ENCODE measurements at regions not wholly inside any gene's neighbourhood (a gene's known extent, or its start where the extent isn't known, plus 50 kb on each side); places are given as distances from the start of the nearest gene placed in this dataset.

- Histone ChIP-seq H3K23ac (ENCODE audit: low read depth, low read length, poor library complexity) (no peak overlapping the region), H3K27ac (replicated peaks; ENCODE audit: low read length) (no peak overlapping the region), H2AFZ (ENCODE audit: low read length) (no peak overlapping the region), H4K8ac (ENCODE audit: low read depth, low read length) (no peak overlapping the region), H2BK120ac (ENCODE audit: low read depth, low read length) (no peak overlapping the region), H3K27me3 (ENCODE audit: control insufficient read depth in 3 of 3, insufficient read depth in 3 of 3, low read depth in 1 of 3, low read length in 3 of 3) (no peaks in the 10 kb centered on the region), H2BK5ac (ENCODE audit: low read length) (no peak overlapping the region), H3K4me1 (ENCODE audit: control insufficient read depth in 2 of 2, insufficient read depth in 1 of 2, low read depth in 1 of 2, low read length in 2 of 2) (peaks cover 0 to 3% of the 10 kb centered on the region in 2 donors), H2AK5ac (ENCODE audit: low read depth, low read length) (no peak overlapping the region), H3K9ac (ENCODE audit: low read depth, low read length, poor library complexity) (no peak overlapping the region), H2BK12ac (ENCODE audit: low read length) (no peak overlapping the region), H4K91ac (ENCODE audit: low read depth, low read length, poor library complexity) (no peak overlapping the region), H3K4ac (ENCODE audit: low read length) (no peak overlapping the region), H3K14ac (ENCODE audit: low read length) (no peak overlapping the region), H3K36me3 (replicated peaks in 1 of 2; ENCODE audit: control insufficient read depth in 2 of 2, insufficient read depth in 2 of 2, low read length in 2 of 2) (no peaks in the 10 kb centered on the region), H2BK15ac (ENCODE audit: low read length) (no peak overlapping the region), H3K9me3 (replicated peaks in 1 of 2; ENCODE audit: control insufficient read depth in 2 of 2, insufficient read depth in 1 of 2, low read depth in 1 of 2, low read length in 2 of 2) (no peaks in the 10 kb centered on the region), H3K18ac (ENCODE audit: low read length) (no peak overlapping the region), H3K4me3 (ENCODE audit: low read length in 2 of 2) (no peak overlapping the region), H3K79me1 (ENCODE audit: low read depth, low read length) (no peaks in the 10 kb centered on the region), H3K4me2 (ENCODE audit: insufficient read depth, low read length, poor library complexity, severe bottlenecking) (no peak overlapping the region)
- DNase-seq (ENCODE audit: low spot score) = no peak
- WGBS, 2 donors (ENCODE audit: extremely low coverage in 2 of 2, insufficient read length in 2 of 2, insufficient replicate concordance in 1 of 2) = no CpG with 5 or more reads among the region's 4 CpGs
These were observed 833.0 kb downstream of the SLC4A3 start for GRCh38 chr2:220460257-220460985.

DNA sequence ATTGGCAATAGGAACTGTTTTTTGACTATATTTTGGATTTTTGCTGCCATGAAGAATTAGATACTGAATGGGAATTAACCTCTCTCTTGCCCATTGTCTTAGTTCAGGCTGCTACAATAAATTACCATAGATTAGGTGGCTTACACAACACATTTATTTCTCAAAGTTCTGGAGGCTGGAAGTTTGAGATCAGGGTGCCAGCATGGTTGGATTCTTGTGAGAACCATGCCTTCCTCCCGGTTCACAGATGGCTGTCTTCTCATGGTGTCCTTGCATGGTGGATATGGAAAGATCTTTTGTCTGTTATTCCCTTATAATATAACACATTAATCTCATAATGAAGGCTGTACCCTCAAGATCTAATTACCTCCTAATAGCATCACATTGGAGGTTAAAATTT, 836.4 kb downstream of the SLC4A3 start:
- Histone ChIP-seq H2AFZ (ENCODE audit: low read length) (no peak overlapping the region), H3K27me3 (ENCODE audit: control insufficient read depth in 3 of 3, insufficient read depth in 3 of 3, low read depth in 1 of 3, low read length in 3 of 3) (no peaks in the 10 kb centered on the region), H3K18ac (ENCODE audit: low read length) (no peak overlapping the region), H4K8ac (ENCODE audit: low read depth, low read length) (no peak overlapping the region), H3K4me1 (ENCODE audit: control insufficient read depth in 2 of 2, insufficient read depth in 1 of 2, low read depth in 1 of 2, low read length in 2 of 2) (peaks cover 0 to 3% of the 10 kb centered on the region in 2 donors), H3K79me1 (ENCODE audit: low read depth, low read length) (no peaks in the 10 kb centered on the region), H2BK120ac (ENCODE audit: low read depth, low read length) (no peak overlapping the region), H2BK15ac (ENCODE audit: low read length) (no peak overlapping the region), H3K4ac (ENCODE audit: low read length) (no peak overlapping the region), H3K4me3 (ENCODE audit: low read length in 2 of 2) (no peak overlapping the region), H3K9me3 (replicated peaks in 1 of 2; ENCODE audit: control insufficient read depth in 2 of 2, insufficient read depth in 1 of 2, low read depth in 1 of 2, low read length in 2 of 2) (no peaks in the 10 kb centered on the region), H3K9ac (ENCODE audit: low read depth, low read length, poor library complexity) (no peak overlapping the region), H3K27ac (replicated peaks; ENCODE audit: low read length) (no peak overlapping the region), H2BK12ac (ENCODE audit: low read length) (no peak overlapping the region), H2BK5ac (ENCODE audit: low read length) (no peak overlapping the region), H4K91ac (ENCODE audit: low read depth, low read length, poor library complexity) (no peak overlapping the region), H3K23ac (ENCODE audit: low read depth, low read length, poor library complexity) (no peak overlapping the region), H3K4me2 (ENCODE audit: insufficient read depth, low read length, poor library complexity, severe bottlenecking) (no peak overlapping the region), H3K14ac (ENCODE audit: low read length) (no peak overlapping the region), H3K36me3 (replicated peaks in 1 of 2; ENCODE audit: control insufficient read depth in 2 of 2, insufficient read depth in 2 of 2, low read length in 2 of 2) (no peaks in the 10 kb centered on the region), H2AK5ac (ENCODE audit: low read depth, low read length) (no peak overlapping the region)
- WGBS, 2 donors (ENCODE audit: extremely low coverage in 2 of 2, insufficient read length in 2 of 2, insufficient replicate concordance in 1 of 2) = no CpG with 5 or more reads among the region's 1 CpG
- DNase-seq (ENCODE audit: low spot score) = no peak

DNA sequence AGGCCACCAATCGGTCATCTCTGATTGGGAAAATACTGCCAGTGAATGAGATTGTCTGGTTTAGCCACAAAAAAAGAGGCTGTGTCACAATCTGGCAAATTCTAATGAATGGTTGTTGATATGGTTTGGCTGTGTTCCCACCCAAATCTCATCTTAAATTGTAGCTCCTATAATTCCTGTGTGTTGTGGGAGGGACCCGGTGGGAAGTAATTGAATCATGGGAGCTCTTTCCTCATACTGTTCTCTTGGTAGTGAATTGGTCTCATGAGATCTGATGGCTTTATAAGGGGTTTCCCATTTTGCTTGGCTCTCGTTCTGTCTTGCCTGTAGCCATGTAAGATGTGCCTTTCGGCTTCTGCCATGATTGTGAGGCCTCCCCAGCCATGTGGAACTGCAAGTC, 838.3 kb downstream of the SLC4A3 start:
- Histone ChIP-seq H3K79me1 (ENCODE audit: low read depth, low read length) (no peaks in the 10 kb centered on the region), H2BK120ac (ENCODE audit: low read depth, low read length) (no peak overlapping the region), H2AK5ac (ENCODE audit: low read depth, low read length) (no peak overlapping the region), H3K14ac (ENCODE audit: low read length) (no peak overlapping the region), H2BK12ac (ENCODE audit: low read length) (no peak overlapping the region), H3K18ac (ENCODE audit: low read length) (no peak overlapping the region), H3K36me3 (replicated peaks in 1 of 2; ENCODE audit: control insufficient read depth in 2 of 2, insufficient read depth in 2 of 2, low read length in 2 of 2) (no peaks in the 10 kb centered on the region), H3K4ac (ENCODE audit: low read length) (no peak overlapping the region), H3K23ac (ENCODE audit: low read depth, low read length, poor library complexity) (no peak overlapping the region), H2AFZ (ENCODE audit: low read length) (no peak overlapping the region), H3K4me2 (ENCODE audit: insufficient read depth, low read length, poor library complexity, severe bottlenecking) (no peak overlapping the region), H3K4me3 (ENCODE audit: low read length in 2 of 2) (no peak overlapping the region), H2BK15ac (ENCODE audit: low read length) (no peak overlapping the region), H3K4me1 (ENCODE audit: control insufficient read depth in 2 of 2, insufficient read depth in 1 of 2, low read depth in 1 of 2, low read length in 2 of 2) (peaks cover 0 to 3% of the 10 kb centered on the region in 2 donors), H3K9me3 (replicated peaks in 1 of 2; ENCODE audit: control insufficient read depth in 2 of 2, insufficient read depth in 1 of 2, low read depth in 1 of 2, low read length in 2 of 2) (no peaks in the 10 kb centered on the region), H3K9ac (ENCODE audit: low read depth, low read length, poor library complexity) (no peak overlapping the region), H4K8ac (ENCODE audit: low read depth, low read length) (no peak overlapping the region), H3K27ac (replicated peaks; ENCODE audit: low read length) (no peak overlapping the region), H4K91ac (ENCODE audit: low read depth, low read length, poor library complexity) (no peak overlapping the region), H3K27me3 (ENCODE audit: control insufficient read depth in 3 of 3, insufficient read depth in 3 of 3, low read depth in 1 of 3, low read length in 3 of 3) (no peaks in the 10 kb centered on the region), H2BK5ac (ENCODE audit: low read length) (no peak overlapping the region)
- no CpG with 5 or more reads among the region's 4 CpGs for WGBS, 2 donors (ENCODE audit: extremely low coverage in 2 of 2, insufficient read length in 2 of 2, insufficient replicate concordance in 1 of 2)
- DNase-seq (ENCODE audit: low spot score) = no peak

DNA sequence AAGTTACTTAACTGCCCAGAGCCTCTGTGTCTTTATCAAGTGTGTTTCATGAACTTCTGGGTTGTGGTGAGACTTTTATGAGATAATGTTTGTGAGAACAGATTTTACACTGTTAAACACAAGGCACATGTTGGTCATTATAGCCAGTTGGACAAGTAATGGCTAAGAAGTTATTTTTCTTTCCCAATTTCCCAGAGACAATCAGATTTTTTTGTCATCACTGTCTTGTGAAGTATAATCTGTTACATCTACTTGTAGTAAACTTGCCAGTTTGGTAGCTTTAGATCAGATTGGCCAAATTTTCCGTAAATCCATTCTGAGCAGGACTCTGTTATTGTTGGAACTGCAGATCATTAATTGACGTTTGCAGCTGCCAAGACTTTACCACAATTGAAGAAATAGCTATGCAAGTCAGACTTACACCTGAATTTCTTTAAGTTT, 838.8 kb downstream of the SLC4A3 start:
- H2AK5ac ChIP-seq (ENCODE audit: low read depth, low read length) = no peak overlapping the region
- no peak overlapping the region for H3K4me2 ChIP-seq (ENCODE audit: insufficient read depth, low read length, poor library complexity, severe bottlenecking)
- H3K18ac ChIP-seq (ENCODE audit: low read length) = no peak overlapping the region
- no peak overlapping the region for H3K9ac ChIP-seq (ENCODE audit: low read depth, low read length, poor library complexity)
- H2BK5ac ChIP-seq (ENCODE audit: low read length) = no peak overlapping the region
- H2BK15ac ChIP-seq (ENCODE audit: low read length) = no peak overlapping the region
- H3K4me3 ChIP-seq (ENCODE audit: low read length in 2 of 2) = no peak overlapping the region
- no peaks in the 10 kb centered on the region for H3K36me3 ChIP-seq (replicated peaks in 1 of 2; ENCODE audit: control insufficient read depth in 2 of 2, insufficient read depth in 2 of 2, low read length in 2 of 2)
- no peak overlapping the region for H3K27ac ChIP-seq (replicated peaks; ENCODE audit: low read length)
- no peaks in the 10 kb centered on the region for H3K79me1 ChIP-seq (ENCODE audit: low read depth, low read length)
- no peak overlapping the region for H3K23ac ChIP-seq (ENCODE audit: low read depth, low read length, poor library complexity)
- H2AFZ ChIP-seq (ENCODE audit: low read length) = no peak overlapping the region
- DNase-seq (ENCODE audit: low spot score) = no peak
- H2BK12ac ChIP-seq (ENCODE audit: low read length) = no peak overlapping the region
- H3K9me3 ChIP-seq (replicated peaks in 1 of 2; ENCODE audit: control insufficient read depth in 2 of 2, insufficient read depth in 1 of 2, low read depth in 1 of 2, low read length in 2 of 2) = no peaks in the 10 kb centered on the region
- no CpG with 5 or more reads among the region's 2 CpGs for WGBS, 2 donors (ENCODE audit: extremely low coverage in 2 of 2, insufficient read length in 2 of 2, insufficient replicate concordance in 1 of 2)
- H3K4me1 ChIP-seq (ENCODE audit: control insufficient read depth in 2 of 2, insufficient read depth in 1 of 2, low read depth in 1 of 2, low read length in 2 of 2) = no peaks in the 10 kb centered on the region
- no peak overlapping the region for H4K91ac ChIP-seq (ENCODE audit: low read depth, low read length, poor library complexity)
- no peak overlapping the region for H2BK120ac ChIP-seq (ENCODE audit: low read depth, low read length)
- H4K8ac ChIP-seq (ENCODE audit: low read depth, low read length) = no peak overlapping the region
- H3K4ac ChIP-seq (ENCODE audit: low read length) = no peak overlapping the region
- no peak overlapping the region for H3K14ac ChIP-seq (ENCODE audit: low read length)
- no peaks in the 10 kb centered on the region for H3K27me3 ChIP-seq (ENCODE audit: control insufficient read depth in 3 of 3, insufficient read depth in 3 of 3, low read depth in 1 of 3, low read length in 3 of 3)

All from neuronal stem cell (in vitro differentiated cells).